ENCODE measurements at regions not wholly inside any gene's neighbourhood (a gene's known extent, or its start where the extent isn't known, plus 50 kb on each side); places are given as distances from the start of the nearest gene placed in this dataset.
"Not testable (repeated sequence)": the region's sequence is repeated elsewhere in the genome, so short reads cannot be mapped to it uniquely, and the experiment has no call there.

DNA sequence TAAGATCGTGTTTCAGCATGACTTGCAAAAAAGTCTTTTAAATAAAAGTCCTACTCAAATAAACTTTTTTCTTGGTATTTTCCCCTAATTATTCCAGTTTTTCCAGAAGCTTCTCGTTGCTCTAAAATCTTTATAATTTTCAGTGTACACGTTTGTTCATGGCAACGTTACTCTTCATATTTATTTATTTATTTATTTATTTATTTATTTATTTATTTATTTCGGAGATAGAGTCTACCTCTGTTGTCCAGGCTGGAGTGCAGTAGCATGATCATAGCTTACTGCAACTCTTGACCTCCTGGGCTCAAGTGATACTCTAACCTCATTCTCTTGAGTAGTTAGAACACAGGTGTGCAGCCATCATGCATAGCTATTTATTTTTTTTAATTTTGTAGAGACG lies 438.3 kb upstream of the MDGA2 start:
- intact Hi-C loops (cut with micrococcal nuclease) = no loop called here

DNA sequence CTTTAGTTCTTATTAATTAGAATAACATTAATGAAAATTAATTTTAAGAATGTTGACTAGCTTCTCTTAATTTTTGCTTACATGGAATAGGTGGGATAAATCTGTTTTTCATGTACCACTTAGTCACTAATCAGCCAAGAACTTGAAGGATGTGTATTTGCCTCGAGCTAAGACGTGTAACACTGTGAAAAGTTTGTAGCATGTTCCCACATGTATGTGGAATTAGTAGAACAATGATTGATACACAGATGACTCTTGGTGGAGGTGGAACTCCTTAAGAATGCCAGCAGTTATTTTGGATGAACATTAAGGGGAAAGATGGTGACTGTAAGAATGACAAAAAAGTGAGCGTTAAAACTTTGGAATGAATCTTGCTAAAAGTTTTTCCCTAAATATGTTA lies 435.7 kb upstream of the MDGA2 start:
- intact Hi-C loops (cut with micrococcal nuclease) = no loop called here

DNA sequence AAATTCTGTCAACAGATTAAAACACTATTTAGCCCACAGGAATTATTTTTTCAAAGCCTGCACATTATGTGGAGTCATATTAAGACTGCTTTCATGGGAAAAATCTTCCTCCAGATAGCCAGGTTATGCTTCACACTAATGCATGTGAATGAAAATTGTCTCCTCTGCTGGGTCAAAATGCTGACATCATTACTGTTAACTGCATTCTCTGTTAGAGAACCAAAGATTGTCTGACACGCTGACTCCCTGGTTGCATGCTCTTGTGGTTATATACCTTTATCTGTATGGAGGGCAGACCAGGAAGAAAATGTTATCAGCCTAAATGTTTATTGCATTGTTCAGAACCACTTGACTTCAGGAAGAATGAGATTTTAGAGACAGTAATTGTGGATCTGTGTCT lies 432.2 kb upstream of the MDGA2 start:
- intact Hi-C loops (cut with micrococcal nuclease) = no loop called here

DNA sequence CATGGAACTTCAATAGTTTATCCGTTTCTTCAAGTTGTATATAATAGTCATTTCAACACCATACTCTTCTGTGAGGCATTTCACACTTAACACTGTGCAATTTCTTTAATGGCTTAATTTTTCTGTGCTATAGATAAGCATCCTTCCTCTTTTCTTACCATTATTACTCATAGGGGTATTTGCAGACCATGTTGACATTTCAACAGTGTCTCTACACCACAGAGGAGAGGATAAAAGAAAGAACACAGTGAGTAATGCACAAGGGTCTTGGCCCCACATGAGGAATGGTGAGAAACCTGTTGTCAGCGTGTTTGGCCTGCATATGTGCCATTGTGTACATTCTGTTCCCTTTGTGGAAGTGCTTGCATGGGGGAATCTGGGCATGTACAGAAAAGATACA lies 421.5 kb upstream of the MDGA2 start:
- intact Hi-C loops (cut with micrococcal nuclease) = no loop called here

DNA sequence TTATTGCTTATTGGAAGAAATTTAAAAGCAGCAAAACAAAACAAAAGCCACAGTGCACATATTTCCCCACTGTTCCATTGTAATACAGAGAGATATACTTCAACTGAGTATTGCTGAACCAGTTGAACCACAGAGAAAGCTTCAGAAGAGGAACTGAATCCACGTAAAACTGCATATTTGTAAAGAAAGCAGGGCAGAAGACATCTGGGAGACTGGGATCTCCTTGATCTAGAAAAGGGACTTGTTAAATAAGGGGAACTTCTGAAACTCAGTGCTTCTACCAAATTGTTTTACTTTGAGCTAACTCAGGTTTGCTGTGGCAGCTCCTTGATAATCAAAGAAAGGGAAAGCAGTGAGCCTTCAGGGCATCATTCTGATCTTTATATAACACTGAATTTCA lies 411.1 kb upstream of the MDGA2 start:
- intact Hi-C loops (cut with micrococcal nuclease) = no loop called here

DNA sequence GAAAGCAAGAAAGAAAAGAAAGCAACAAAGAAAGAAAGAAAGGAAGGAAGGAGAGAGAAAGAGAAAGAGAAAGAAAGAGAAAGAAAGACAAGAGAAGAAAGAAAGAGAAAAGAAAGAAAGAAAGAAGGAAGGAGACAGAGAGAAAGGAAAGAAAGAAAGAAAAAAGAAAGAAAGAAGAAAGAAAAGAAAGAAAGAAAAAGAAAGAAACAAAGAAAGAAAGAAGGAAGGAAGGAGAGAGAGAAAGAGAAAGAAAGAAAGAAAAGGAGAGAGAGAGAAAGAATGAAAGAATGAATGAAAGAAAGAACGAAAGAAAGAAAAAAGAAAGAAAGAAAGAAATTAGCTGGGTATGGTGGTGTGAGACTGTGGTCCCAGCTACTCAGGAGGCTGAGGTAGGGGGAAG lies 400.1 kb upstream of the MDGA2 start:
- intact Hi-C loops (cut with micrococcal nuclease) = no loop called here

DNA sequence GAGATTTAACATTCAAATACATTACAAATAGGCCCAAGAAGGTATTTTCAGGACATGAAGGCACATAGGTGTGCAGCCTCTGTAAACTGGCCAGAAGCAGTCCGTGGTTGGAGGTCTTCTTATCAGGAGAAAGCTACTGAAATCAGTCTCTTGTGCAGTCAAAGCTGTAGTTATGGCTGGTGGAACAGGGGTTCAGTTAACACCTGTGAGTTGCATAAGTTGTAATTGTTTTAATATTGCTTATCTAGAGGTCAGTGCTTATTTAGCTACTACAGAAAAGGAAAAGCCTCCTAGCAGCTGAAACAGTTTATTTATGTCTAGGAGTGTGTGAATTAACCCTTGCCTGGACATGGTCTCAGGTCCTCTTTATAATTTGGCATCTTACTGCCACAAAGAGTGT lies 377.6 kb upstream of the MDGA2 start:
- intact Hi-C loops (cut with micrococcal nuclease) = no loop called here

DNA sequence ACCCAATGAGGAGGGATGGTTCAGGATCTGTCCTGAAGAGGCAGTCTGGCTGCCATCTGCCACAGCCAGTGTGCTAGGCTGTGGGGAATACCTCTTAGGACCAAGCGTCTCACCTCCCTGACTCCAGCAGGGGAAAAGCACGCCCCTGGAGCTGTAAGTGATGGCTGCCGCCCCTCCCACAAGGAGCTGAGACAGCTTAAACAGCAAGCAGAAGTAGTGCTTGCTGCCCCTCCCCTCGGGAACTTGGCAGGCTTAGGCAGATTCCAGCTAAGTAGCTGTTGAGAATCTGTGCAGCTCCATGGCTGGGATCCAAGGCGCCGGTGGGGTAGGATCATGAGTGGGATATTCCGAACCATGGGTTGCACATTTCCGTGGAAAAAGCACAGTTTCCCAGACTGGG lies 360.4 kb upstream of the MDGA2 start:
- intact Hi-C loops (cut with micrococcal nuclease) = no loop called here

DNA sequence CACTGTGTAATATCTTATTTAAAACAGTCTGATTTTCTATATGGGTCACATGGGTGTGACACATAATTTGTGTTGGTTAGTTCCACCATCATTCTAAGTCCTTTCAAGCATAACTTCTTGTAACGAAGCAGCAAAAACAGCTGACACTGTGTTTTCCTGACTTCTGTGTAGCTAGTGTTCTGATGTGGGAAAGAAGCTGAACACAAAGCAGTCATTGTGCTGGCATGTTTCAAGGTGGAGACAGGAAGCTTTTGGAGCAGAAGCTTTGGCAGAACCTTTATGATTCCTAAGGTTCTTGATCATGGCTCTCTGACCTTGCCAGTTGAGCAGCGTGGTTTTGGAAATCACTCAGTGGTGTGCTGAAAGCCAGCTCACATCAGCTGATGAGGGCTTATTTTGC lies 351.7 kb upstream of the MDGA2 start:
- intact Hi-C loops (cut with micrococcal nuclease) = no loop called here

DNA sequence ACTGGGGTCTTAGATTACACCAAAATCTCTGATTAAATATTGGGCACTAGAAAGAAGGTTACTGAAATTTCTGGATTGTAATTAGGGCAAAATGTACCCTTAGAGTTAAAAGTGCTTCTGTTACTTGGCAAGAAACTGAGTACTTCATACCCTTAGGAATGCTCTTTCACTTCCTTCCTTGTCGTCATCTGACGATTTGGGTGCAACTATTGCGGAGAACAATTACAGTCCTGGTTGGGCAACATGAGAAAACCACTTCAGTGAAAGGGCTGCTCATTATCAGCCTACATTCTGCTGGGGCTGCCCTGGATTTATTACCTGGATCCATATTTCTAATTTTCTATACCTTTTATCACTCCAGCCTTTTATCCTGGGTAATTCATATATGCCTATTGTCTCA lies 348.5 kb upstream of the MDGA2 start:
- intact Hi-C loops (cut with micrococcal nuclease) = no loop called here

DNA sequence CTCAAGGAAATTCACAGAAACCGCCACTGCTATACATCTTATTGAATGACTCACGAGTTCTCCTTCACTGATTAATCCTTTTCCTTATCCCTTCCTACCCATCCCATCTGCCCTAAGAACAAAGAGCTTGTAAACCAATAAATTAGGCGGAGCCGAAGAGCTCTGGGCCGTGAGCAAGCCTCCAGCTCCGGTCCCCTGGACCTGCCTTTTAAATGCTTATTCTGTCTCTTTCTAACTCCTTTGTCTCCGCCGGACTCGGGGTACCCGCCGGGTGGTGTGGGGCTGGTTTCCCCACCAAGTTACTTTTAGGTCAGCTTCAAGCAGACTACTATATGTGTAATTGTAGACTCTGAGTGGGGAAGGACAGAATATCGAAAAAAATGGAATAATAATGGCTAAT lies 336.1 kb upstream of the MDGA2 start:
- intact Hi-C loops (cut with micrococcal nuclease) = not testable (repeated sequence)

DNA sequence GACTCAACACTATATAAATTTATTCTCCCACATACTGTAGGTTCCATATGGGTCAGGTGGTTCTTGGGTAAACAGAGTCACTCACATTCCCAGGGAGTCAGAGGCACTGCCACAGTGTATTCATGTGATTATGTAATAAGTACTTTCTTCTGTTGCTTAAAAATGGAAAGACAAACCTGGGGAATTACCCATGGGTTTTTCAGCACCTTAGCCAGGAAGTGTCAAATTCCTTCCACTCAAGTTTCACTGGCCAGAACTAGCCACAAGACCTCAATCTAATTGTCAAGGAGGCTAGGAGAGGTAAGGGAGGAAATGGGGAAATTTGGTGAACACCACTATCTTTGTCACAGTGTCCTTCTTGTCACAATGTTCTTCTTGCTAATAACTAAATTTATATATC lies 333.2 kb upstream of the MDGA2 start:
- intact Hi-C loops (cut with micrococcal nuclease) = no loop called here

DNA sequence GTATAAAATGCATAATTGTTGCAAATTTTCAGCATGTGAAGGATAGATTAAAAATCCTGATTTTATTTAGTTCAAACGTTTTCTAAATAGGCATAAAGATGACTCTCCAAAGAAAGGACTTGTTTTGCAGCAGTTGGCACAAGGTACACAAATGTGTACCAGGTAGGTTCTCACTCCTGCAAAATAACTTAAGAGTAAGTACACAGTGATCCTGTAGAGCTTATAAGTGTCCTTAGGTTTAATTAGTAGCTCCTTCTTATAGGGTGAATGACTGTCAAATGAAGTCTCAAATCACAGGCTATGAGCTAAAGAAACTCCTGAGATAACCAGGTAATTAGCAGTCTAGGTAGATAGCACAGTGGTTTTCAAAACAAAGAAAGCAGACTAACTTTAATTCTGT lies 330.6 kb upstream of the MDGA2 start:
- intact Hi-C loops (cut with micrococcal nuclease) = no loop called here

DNA sequence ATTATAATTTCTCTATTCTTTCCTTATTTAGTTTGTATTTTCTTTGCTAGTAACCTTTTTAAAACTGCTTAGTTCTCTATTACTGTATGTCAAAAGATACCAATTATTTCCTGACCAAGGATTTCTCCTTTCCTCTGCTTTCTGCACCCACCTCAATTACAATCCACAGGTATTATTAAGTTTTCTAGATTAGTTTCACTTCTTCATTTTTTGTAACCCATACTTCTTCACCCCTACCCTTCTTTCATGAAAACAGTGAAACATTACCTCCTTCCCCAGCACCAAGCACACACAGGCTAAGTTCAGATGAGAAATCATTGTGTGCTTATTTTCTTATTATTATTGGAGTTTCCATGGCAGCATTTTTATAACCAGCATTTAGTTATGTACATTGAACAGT lies 318.5 kb upstream of the MDGA2 start:
- intact Hi-C loops (cut with micrococcal nuclease) = no loop called here

DNA sequence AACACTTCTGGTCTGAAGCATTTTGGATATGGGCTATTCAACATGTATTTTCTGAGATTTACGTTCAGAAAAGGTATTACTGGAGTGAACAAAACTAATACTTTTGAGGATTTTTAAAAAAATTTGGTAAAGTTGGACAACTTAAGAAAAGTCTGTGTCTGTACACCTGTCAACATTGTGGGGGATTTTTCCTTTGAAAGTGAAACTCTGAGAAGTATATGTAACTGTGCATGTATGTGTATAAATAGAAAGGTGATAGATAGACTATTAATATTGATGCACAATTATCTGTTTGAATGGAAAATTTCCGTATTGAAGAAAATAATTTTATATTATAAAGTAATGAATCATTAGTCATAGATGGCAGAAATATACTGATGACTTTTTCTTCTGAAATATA lies 312.8 kb upstream of the MDGA2 start:
- intact Hi-C loops (cut with micrococcal nuclease) = no loop called here

DNA sequence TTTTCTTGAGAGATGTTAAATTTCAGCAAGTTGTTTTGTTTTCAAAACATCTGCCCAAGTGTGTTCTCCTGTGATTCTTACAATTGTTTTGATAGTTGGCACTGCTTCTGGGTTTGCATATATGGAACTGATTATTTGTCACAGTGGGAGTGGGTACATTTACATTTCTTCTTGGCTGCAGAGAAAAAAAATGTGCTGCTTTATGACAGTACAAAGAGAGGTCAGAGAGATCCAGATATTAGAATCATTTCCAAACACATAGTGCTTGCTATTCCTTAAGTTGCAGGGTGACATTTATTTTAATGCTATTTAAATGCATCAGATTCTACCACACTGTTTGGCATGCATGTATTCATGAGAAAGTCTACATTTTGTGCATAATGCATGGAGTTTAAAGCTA lies 303.5 kb upstream of the MDGA2 start:
- intact Hi-C loops (cut with micrococcal nuclease) = no loop called here

DNA sequence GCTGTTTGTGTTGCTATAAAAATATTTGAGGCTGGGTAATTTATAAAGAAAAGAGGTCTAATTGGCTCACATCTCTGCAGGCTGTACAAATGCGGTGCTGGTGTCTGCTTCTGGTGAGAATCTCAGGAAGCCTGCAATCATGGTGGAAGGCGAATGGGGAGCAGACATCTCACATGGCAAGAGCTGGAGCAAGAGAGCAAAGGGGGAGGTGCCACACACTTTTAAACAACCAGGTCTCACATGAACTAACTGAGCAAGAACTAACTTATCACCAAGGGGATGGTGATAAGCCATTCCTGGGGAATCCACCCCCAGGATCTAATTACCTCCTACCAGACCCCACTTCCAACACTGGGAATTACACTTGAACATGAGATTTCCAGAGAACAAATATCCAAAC lies 300.7 kb upstream of the MDGA2 start:
- intact Hi-C loops (cut with micrococcal nuclease) = no loop called here

DNA sequence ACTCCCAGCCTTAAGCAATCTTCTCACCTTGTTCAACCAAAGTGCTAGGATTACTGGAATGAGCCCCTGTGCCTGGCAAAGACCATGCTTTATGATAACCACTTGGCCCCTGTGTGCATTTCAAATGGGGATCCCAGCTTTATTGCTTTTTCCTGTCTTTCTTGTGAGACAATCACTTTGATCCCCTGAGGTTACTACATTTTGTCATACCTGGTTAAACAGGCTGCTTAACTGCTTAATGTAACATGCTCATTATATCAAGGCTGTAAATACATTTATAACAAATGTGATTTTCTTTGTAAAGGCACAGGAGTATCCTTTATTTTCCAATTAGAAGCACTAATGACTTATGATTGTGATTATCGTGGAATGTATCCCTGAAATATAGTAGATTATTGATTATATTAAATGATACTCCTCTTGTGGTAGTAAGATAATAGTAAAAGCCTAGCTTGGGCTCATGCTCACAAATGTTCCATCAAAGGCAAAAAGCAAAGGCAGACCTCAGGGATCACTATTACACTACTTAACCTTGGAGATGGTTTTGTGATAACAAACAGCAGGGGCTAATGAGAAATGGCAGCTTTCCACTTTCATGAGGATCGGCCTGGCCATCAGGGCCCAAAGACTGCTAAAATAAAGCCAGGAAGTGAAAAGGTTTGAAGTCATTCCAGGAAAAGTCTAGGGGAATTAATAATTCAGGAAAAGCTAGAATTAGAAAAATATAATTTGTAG lies 290.8 kb upstream of the MDGA2 start:
- intact Hi-C loops (cut with micrococcal nuclease) = no loop called here

DNA sequence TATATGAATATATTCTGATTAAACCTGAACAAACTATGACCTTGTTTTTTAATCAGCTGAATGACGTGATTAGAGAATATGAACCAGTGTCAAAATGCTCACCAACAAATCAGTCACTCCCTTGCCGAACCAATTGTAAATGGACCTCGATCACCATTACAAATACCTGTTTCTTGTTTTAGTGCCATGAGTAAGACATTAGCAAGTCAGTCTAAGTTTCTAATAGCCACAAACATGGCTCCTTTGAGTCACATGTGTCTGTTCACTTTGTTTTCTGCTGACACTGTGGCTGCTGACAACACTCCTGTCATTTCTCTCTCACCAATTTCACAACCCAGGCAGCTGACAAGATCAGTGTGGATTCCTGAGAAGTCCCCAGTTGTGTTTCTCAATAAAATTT lies 286.2 kb upstream of the MDGA2 start:
- intact Hi-C loops (cut with micrococcal nuclease) = no loop called here

DNA sequence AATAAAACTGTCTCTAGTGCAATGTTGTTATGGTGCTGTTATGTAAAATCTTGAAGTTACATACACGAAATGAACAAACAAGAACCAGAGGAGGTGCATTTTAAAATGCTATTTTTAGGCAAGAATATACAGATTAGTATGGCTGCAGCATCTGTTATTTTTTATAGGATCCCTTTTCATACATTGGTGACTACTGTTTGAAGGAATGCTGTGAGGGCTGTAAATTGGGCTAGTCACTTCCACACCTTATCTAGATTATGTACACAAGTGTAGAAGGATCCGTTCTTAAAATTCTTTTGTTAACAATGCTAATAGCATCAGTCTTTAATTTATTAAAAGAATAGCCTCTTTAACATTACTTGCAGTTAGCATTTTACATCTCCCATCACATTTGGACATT lies 284.3 kb upstream of the MDGA2 start:
- intact Hi-C loops (cut with micrococcal nuclease) = no loop called here

DNA sequence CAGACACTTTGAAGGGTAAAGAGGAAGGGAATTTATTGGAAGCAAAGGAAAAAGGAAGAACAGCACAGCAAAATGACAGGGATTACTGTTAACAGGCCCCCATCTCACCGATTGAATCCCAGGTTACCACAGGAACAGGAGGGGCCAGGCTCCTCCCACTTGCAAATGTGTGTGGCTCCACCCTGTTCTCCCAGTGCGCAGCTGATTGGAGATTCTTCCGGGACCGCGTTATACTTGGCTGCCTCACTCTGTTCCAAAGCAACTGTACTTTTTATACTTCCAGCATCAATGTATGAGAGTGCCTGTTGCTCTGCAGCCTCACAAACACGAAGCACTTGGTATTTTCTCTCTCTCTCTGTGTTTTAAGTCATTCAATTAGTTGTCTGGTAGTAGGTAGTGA lies 273.6 kb upstream of the MDGA2 start:
- intact Hi-C loops (cut with micrococcal nuclease) = no loop called here

DNA sequence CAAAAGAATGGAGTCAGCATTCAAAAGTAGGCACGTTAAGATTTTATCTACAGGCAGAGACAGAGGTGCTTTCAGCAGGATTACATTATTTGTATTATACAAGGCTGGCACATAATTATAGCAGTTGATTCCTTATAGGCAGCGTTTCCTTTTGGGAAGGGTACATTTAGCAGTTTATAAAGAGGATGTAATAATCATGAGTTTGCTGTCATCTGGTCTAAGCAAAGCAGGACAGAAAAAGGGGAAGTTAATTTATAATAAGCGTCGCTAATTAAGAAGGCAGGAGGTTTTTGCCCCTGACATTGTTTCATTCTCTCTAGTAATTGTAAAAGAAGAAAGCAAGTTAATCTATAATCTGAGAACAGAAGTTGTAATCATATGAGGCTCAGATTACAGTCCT lies 259.9 kb upstream of the MDGA2 start:
- intact Hi-C loops (cut with micrococcal nuclease) = no loop called here

DNA sequence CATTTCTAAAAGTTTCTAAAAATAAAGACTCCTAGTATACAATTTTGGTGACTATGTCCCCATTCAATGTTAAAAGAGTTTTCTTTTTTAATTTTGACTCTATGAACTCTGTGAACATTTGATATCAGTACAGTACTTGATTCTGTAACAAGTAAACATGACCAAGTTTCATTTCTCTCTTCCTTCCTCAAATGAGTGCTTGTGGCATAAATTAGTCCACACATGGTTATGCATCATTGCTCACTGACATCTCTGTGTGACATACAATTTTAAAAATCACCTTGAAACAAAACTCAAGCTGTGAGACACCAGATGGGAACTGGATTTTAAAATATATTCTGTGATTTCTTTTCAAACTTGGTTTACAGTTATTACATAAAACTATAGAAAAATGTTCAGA lies 253.9 kb upstream of the MDGA2 start:
- intact Hi-C loops (cut with micrococcal nuclease) = no loop called here

DNA sequence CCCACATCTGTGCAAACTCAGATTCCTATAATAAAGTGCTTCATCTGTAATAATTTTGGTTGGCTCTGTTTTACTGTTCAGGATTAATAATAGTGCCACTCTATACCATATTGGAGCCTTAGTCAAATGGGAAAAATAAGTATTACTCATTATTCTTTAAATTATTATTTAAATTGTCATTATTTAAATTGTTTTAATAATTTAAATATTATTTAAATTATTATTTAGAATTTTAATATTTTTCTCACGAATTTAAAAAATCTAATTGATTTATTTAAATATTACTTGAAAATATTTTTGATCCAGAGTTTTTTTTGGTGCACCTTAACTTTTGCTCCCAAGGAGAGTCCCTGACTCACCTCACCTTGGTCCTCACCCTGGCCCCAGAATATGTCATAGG lies 245.7 kb upstream of the MDGA2 start:
- intact Hi-C loops (cut with micrococcal nuclease) = no loop called here

Measured in T-helper 2 cell treated with Interferon-gamma antibody and Interleukin-4, amounts not matched to agents 100 ng/mL and 5 ng/mL, for 36 hours (primary cell).